HG03095 (cell line): ENCODE measurements at regions not wholly inside any gene's neighbourhood (a gene's known extent, or its start where the extent isn't known, plus 50 kb on each side); places are given as distances from the start of the nearest gene placed in this dataset.

Experiments
- ATAC-seq: cut with Tn5 transposase; IDR thresholded peaks from one replicate; pipeline ENCODE4 v1.9.1; 2021; ENCODE audit warnings: moderate library complexity; ENCODE audit not compliant: unreplicated experiment

- ATAC-seq: no peak
Observed at GRCh38 chr2:2875831-2876230, 501.8 kb downstream of the EIPR1 start.

- no peak for ATAC-seq
Observed at GRCh38 chr2:2875296-2875695, 502.3 kb downstream of the EIPR1 start.

- no peak for ATAC-seq
Observed at GRCh38 chr2:2874805-2875204, 502.8 kb downstream of the EIPR1 start.

GRCh38 chr2:2874341-2874740, 503.3 kb downstream of the EIPR1 start:
- ATAC-seq: no peak

GRCh38 chr2:2873450-2873811, 504.2 kb downstream of the EIPR1 start:
- ATAC-seq: no peak

GRCh38 chr2:2872713-2873449, 504.7 kb downstream of the EIPR1 start:
- no peak for ATAC-seq

- ATAC-seq: no peak
Observed at GRCh38 chr2:2872309-2872617, 505.4 kb downstream of the EIPR1 start.

GRCh38 chr2:2871480-2872308, 505.9 kb downstream of the EIPR1 start:
- no peak for ATAC-seq

- no peak for ATAC-seq
Observed at GRCh38 chr2:2870106-2870505, 507.5 kb downstream of the EIPR1 start.

- ATAC-seq: no peak
Observed at GRCh38 chr2:2869553-2869952, 508.1 kb downstream of the EIPR1 start.

- no peak for ATAC-seq
Observed at GRCh38 chr2:2868085-2868484, 509.5 kb downstream of the EIPR1 start.

GRCh38 chr2:2867397-2867979, 510.1 kb downstream of the EIPR1 start:
- no peak for ATAC-seq

GRCh38 chr2:2866459-2866858, 511.2 kb downstream of the EIPR1 start:
- ATAC-seq: no peak

GRCh38 chr2:2862386-2862785, 515.2 kb downstream of the EIPR1 start:
- no peak for ATAC-seq

GRCh38 chr2:2861666-2862240, 515.9 kb downstream of the EIPR1 start:
- ATAC-seq: no peak

GRCh38 chr2:2860589-2861300, 516.9 kb downstream of the EIPR1 start:
- no peak for ATAC-seq

GRCh38 chr2:2859732-2860131, 517.9 kb downstream of the EIPR1 start:
- no peak for ATAC-seq

- no peak for ATAC-seq
Observed at GRCh38 chr2:2859164-2859563, 518.5 kb downstream of the EIPR1 start.

GRCh38 chr2:2856723-2857415, 520.7 kb downstream of the EIPR1 start:
- no peak for ATAC-seq

- no peak for ATAC-seq
Observed at GRCh38 chr2:2855297-2855696, 522.3 kb downstream of the EIPR1 start.

GRCh38 chr2:2853346-2853745, 522.3 kb upstream of the MYT1L start:
- ATAC-seq: no peak
